ENCODE measurements at regions not wholly inside any gene's neighbourhood (a gene's known extent, or its start where the extent isn't known, plus 50 kb on each side); places are given as distances from the start of the nearest gene placed in this dataset.

DNA sequence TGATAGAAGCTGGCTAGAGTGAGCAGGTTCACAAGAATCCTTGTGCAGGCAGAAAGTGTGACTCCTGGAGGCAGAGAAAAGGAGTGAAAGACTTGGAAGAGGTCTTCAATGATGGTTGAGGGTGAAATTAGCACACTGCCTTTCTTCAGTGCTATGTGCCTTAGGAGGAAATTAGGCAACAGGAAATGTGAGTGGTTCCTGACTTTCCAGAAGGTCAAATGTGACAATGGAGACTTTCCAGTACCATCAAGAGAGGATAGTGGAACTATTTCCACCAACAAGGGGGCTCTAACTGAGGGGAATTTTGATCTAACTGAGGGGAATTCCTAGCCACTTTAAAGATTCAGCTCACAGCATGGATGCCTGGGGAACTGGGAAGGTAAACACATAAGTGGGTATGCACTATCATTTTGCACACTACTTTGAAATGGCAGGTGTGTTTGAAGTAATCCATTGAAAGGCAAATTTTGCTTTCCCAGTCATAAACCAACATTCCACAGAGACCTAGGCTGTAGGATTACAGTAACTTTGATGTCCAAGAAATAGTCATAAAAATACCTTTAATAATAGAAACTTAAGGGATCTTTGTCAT is 90.0 kb downstream of the PERP start:
- Histone ChIP-seq H4K8ac (ENCODE audit: low read depth, low read length) (no peak overlapping the region), H3K4ac (ENCODE audit: low read length) (no peak overlapping the region)

DNA sequence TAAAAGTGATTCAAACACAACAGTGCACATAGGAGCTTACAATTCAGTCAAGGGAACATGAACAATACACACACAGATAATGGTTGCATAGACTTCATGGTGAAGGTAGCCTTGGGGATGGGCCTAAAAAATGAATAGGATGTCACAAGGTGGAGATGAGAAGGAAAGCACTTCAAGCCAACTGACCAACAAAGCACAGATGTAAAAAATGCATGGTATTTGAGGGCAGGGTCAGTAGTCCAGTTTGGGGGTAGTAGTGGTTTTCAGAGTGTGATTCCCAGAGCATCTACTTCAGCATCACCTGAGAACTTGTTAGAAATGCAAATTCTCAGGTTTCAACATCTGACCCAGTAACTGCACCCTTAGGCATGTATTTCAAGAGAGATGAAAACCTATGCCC is 88.9 kb downstream of the PERP start:
- H3K4me2 ChIP-seq (ENCODE audit: insufficient read depth, low read length, poor library complexity, severe bottlenecking): no peak overlapping the region
- H3K36me3 ChIP-seq (replicated peaks in 1 of 2; ENCODE audit: control insufficient read depth in 2 of 2, insufficient read depth in 2 of 2, low read length in 2 of 2): no peaks in the 10 kb centered on the region
- no peaks in the 10 kb centered on the region for H3K9me3 ChIP-seq (replicated peaks in 1 of 2; ENCODE audit: control insufficient read depth in 2 of 2, insufficient read depth in 1 of 2, low read depth in 1 of 2, low read length in 2 of 2)
- H3K14ac ChIP-seq (ENCODE audit: low read length): no peak overlapping the region
- no peaks in the 10 kb centered on the region for H3K79me1 ChIP-seq (ENCODE audit: low read depth, low read length)
- no peak overlapping the region for H2AK5ac ChIP-seq (ENCODE audit: low read depth, low read length)
- H4K91ac ChIP-seq (ENCODE audit: low read depth, low read length, poor library complexity): no peak overlapping the region
- H3K4ac ChIP-seq (ENCODE audit: low read length): no peak overlapping the region
- no peak for DNase-seq (ENCODE audit: low spot score)
- H2BK120ac ChIP-seq (ENCODE audit: low read depth, low read length): no peak overlapping the region
- no peak overlapping the region for H4K8ac ChIP-seq (ENCODE audit: low read depth, low read length)
- no peak overlapping the region for H2AFZ ChIP-seq (ENCODE audit: low read length)
- H2BK12ac ChIP-seq (ENCODE audit: low read length): no peak overlapping the region
- H2BK5ac ChIP-seq (ENCODE audit: low read length): no peak overlapping the region
- H3K27ac ChIP-seq (replicated peaks; ENCODE audit: low read length): no peak overlapping the region
- no peak overlapping the region for H3K4me3 ChIP-seq (ENCODE audit: low read length in 2 of 2)
- H3K27me3 ChIP-seq (ENCODE audit: control insufficient read depth in 3 of 3, insufficient read depth in 3 of 3, low read depth in 1 of 3, low read length in 3 of 3): no peaks in the 10 kb centered on the region
- H3K18ac ChIP-seq (ENCODE audit: low read length): no peak overlapping the region
- no peak overlapping the region for H3K9ac ChIP-seq (ENCODE audit: low read depth, low read length, poor library complexity)
- H3K23ac ChIP-seq (ENCODE audit: low read depth, low read length, poor library complexity): no peak overlapping the region
- no peaks in the 10 kb centered on the region for H3K4me1 ChIP-seq (ENCODE audit: control insufficient read depth in 2 of 2, insufficient read depth in 1 of 2, low read depth in 1 of 2, low read length in 2 of 2)
- no peak overlapping the region for H2BK15ac ChIP-seq (ENCODE audit: low read length)

More for the DNA sequence above, 90.0 kb downstream of the PERP start:
- Histone ChIP-seq H3K36me3 (replicated peaks in 1 of 2; ENCODE audit: control insufficient read depth in 2 of 2, insufficient read depth in 2 of 2, low read length in 2 of 2) (no peaks in the 10 kb centered on the region), H3K9me3 (replicated peaks in 1 of 2; ENCODE audit: control insufficient read depth in 2 of 2, insufficient read depth in 1 of 2, low read depth in 1 of 2, low read length in 2 of 2) (no peaks in the 10 kb centered on the region), H3K4me3 (ENCODE audit: low read length in 2 of 2) (no peak overlapping the region), H3K4me2 (ENCODE audit: insufficient read depth, low read length, poor library complexity, severe bottlenecking) (no peak overlapping the region), H2AK5ac (ENCODE audit: low read depth, low read length) (no peak overlapping the region), H3K23ac (ENCODE audit: low read depth, low read length, poor library complexity) (no peak overlapping the region), H3K14ac (ENCODE audit: low read length) (no peak overlapping the region), H3K27ac (replicated peaks; ENCODE audit: low read length) (no peak overlapping the region), H3K9ac (ENCODE audit: low read depth, low read length, poor library complexity) (no peak overlapping the region), H2BK15ac (ENCODE audit: low read length) (no peak overlapping the region), H4K91ac (ENCODE audit: low read depth, low read length, poor library complexity) (no peak overlapping the region), H3K79me1 (ENCODE audit: low read depth, low read length) (no peaks in the 10 kb centered on the region), H3K27me3 (ENCODE audit: control insufficient read depth in 3 of 3, insufficient read depth in 3 of 3, low read depth in 1 of 3, low read length in 3 of 3) (no peaks in the 10 kb centered on the region), H3K4me1 (ENCODE audit: control insufficient read depth in 2 of 2, insufficient read depth in 1 of 2, low read depth in 1 of 2, low read length in 2 of 2) (no peaks in the 10 kb centered on the region), H2AFZ (ENCODE audit: low read length) (no peak overlapping the region), H2BK12ac (ENCODE audit: low read length) (no peak overlapping the region), H3K18ac (ENCODE audit: low read length) (no peak overlapping the region), H2BK5ac (ENCODE audit: low read length) (no peak overlapping the region), H2BK120ac (ENCODE audit: low read depth, low read length) (no peak overlapping the region)
- no peak for DNase-seq (ENCODE audit: low spot score)

DNA sequence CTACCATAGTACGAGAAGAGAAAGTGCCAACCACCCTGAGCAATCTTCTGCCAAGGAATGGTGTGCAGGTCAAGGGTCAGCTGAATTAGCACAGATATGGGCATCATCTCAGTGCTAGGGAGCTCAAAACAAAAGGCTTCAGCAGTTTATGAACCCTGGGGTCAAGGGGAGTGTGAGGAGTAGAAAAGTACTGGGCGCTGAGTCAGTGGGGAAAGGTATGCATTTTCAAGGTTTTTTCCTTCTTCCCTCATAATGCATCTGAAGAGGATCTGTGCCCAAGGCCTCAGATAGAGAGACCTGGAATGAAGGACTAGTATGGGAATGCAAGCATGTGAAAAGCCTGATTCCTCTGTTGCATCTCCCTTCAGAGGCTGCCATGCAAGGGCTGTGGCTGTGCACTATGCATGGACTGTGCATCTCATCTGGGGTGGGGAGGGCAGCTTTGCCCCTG is 81.7 kb downstream of the PERP start:
- no peak overlapping the region for H3K27ac ChIP-seq (replicated peaks; ENCODE audit: low read length)
- no peak for DNase-seq (ENCODE audit: low spot score)
- no peak overlapping the region for H3K4ac ChIP-seq (ENCODE audit: low read length)
- H2BK12ac ChIP-seq (ENCODE audit: low read length): no peak overlapping the region
- no peaks in the 10 kb centered on the region for H3K36me3 ChIP-seq (replicated peaks in 1 of 2; ENCODE audit: control insufficient read depth in 2 of 2, insufficient read depth in 2 of 2, low read length in 2 of 2)
- H4K8ac ChIP-seq (ENCODE audit: low read depth, low read length): no peak overlapping the region
- no peaks in the 10 kb centered on the region for H3K9me3 ChIP-seq (replicated peaks in 1 of 2; ENCODE audit: control insufficient read depth in 2 of 2, insufficient read depth in 1 of 2, low read depth in 1 of 2, low read length in 2 of 2)
- no peak overlapping the region for H3K9ac ChIP-seq (ENCODE audit: low read depth, low read length, poor library complexity)
- no peak overlapping the region for H2AK5ac ChIP-seq (ENCODE audit: low read depth, low read length)
- H2BK15ac ChIP-seq (ENCODE audit: low read length): no peak overlapping the region
- H3K18ac ChIP-seq (ENCODE audit: low read length): peak overlapping the region; percentile 15
- no peak overlapping the region for H2BK5ac ChIP-seq (ENCODE audit: low read length)
- no peaks in the 10 kb centered on the region for H3K79me1 ChIP-seq (ENCODE audit: low read depth, low read length)
- H3K14ac ChIP-seq (ENCODE audit: low read length): no peak overlapping the region
- H3K23ac ChIP-seq (ENCODE audit: low read depth, low read length, poor library complexity): no peak overlapping the region
- H4K91ac ChIP-seq (ENCODE audit: low read depth, low read length, poor library complexity): no peak overlapping the region
- no peaks in the 10 kb centered on the region for H3K27me3 ChIP-seq (ENCODE audit: control insufficient read depth in 3 of 3, insufficient read depth in 3 of 3, low read depth in 1 of 3, low read length in 3 of 3)
- no peak overlapping the region for H2AFZ ChIP-seq (ENCODE audit: low read length)
- H2BK120ac ChIP-seq (ENCODE audit: low read depth, low read length): no peak overlapping the region
- WGBS, 2 donors (ENCODE audit: extremely low coverage in 2 of 2, insufficient read length in 2 of 2, insufficient replicate concordance in 1 of 2): no CpG with 5 or more reads among the region's 2 CpGs
- no peak overlapping the region for H3K4me2 ChIP-seq (ENCODE audit: insufficient read depth, low read length, poor library complexity, severe bottlenecking)
- H3K4me1 ChIP-seq (ENCODE audit: control insufficient read depth in 2 of 2, insufficient read depth in 1 of 2, low read depth in 1 of 2, low read length in 2 of 2): peaks cover 0 to 2% of the 10 kb centered on the region in 2 donors
- H3K4me3 ChIP-seq (ENCODE audit: low read length in 2 of 2): no peak overlapping the region

DNA sequence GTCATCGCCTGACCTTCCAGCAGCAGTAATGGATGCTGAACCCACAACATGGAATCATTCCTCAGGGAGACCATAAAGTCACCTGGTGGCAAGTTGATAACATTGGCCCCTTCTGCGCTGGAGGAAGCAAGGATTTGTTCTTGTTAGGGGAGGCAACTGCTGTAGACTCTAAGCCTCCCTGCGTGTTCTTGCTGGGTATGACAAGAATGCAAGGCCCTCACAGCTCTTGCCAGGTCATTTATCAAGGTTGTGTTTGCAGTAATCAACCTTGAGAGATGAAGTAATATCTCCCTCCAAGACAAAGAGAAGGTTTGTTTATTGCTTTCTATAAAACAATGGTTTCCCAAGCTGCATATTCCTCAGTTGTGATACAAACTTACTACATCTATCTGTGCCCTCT is 80.9 kb downstream of the PERP start:
- H4K8ac ChIP-seq (ENCODE audit: low read depth, low read length): no peak overlapping the region

More for the DNA sequence above, 80.9 kb downstream of the PERP start:
- WGBS, 2 donors (ENCODE audit: extremely low coverage in 2 of 2, insufficient read length in 2 of 2, insufficient replicate concordance in 1 of 2): no CpG with 5 or more reads among the region's 3 CpGs
- no peak overlapping the region for H2BK12ac ChIP-seq (ENCODE audit: low read length)
- no peak overlapping the region for H3K14ac ChIP-seq (ENCODE audit: low read length)
- no peak overlapping the region for H3K4ac ChIP-seq (ENCODE audit: low read length)
- no peak overlapping the region for H3K18ac ChIP-seq (ENCODE audit: low read length)
- no peak overlapping the region for H2AK5ac ChIP-seq (ENCODE audit: low read depth, low read length)
- H3K27me3 ChIP-seq (ENCODE audit: control insufficient read depth in 3 of 3, insufficient read depth in 3 of 3, low read depth in 1 of 3, low read length in 3 of 3): no peaks in the 10 kb centered on the region
- no peaks in the 10 kb centered on the region for H3K79me1 ChIP-seq (ENCODE audit: low read depth, low read length)
- no peak overlapping the region for H3K27ac ChIP-seq (replicated peaks; ENCODE audit: low read length)
- no peak overlapping the region for H3K9ac ChIP-seq (ENCODE audit: low read depth, low read length, poor library complexity)
- no peak overlapping the region for H4K91ac ChIP-seq (ENCODE audit: low read depth, low read length, poor library complexity)
- no peak overlapping the region for H2BK120ac ChIP-seq (ENCODE audit: low read depth, low read length)
- H2AFZ ChIP-seq (ENCODE audit: low read length): no peak overlapping the region
- no peaks in the 10 kb centered on the region for H3K9me3 ChIP-seq (replicated peaks in 1 of 2; ENCODE audit: control insufficient read depth in 2 of 2, insufficient read depth in 1 of 2, low read depth in 1 of 2, low read length in 2 of 2)
- no peak overlapping the region for H2BK5ac ChIP-seq (ENCODE audit: low read length)
- no peak overlapping the region for H3K23ac ChIP-seq (ENCODE audit: low read depth, low read length, poor library complexity)
- no peak overlapping the region for H3K4me3 ChIP-seq (ENCODE audit: low read length in 2 of 2)
- H2BK15ac ChIP-seq (ENCODE audit: low read length): no peak overlapping the region
- no peak for DNase-seq (ENCODE audit: low spot score)
- H3K36me3 ChIP-seq (replicated peaks in 1 of 2; ENCODE audit: control insufficient read depth in 2 of 2, insufficient read depth in 2 of 2, low read length in 2 of 2): no peaks in the 10 kb centered on the region
- H3K4me1 ChIP-seq (ENCODE audit: control insufficient read depth in 2 of 2, insufficient read depth in 1 of 2, low read depth in 1 of 2, low read length in 2 of 2): peaks cover 0 to 2% of the 10 kb centered on the region in 2 donors
- no peak overlapping the region for H3K4me2 ChIP-seq (ENCODE audit: insufficient read depth, low read length, poor library complexity, severe bottlenecking)
